A549 (cell line): ENCODE measurements at regions not wholly inside any gene's neighbourhood (a gene's known extent, or its start where the extent isn't known, plus 50 kb on each side); places are given as distances from the start of the nearest gene placed in this dataset.

ENCODE experiments used
- ATAC-seq, 2 experiments: fragments of 200-7000 bp in 1 of 2; fragments of >200 bp in 1 of 2; cut with Nextera tagmentation in 1 of 2; cut with Tn5 transposase in 1 of 2; 3 replicates each; pipeline versions ENCODE4 v1.8.0 to v1.9.1; 2018 to 2020; ENCODE audit warnings: mild to moderate bottlenecking in 1 of 2, moderate library complexity in 1 of 2
- CTCF ChIA-PET: fragments of 300-600 bp; sonication (Branson Sonifier 250); formaldehyde crosslinking; extraction: SDS; loops from one replicate; lab custom pipeline; 2021; ENCODE audit warnings: antibody characterized with exemption, inconsistent platforms; lab: Yijun Ruan, JAX
- POLR2A ChIA-PET: fragments of 350-600 bp; formaldehyde crosslinking; extraction: SDS; loops from one replicate; lab custom pipeline; 2021; ENCODE audit warnings: antibody characterized with exemption, inconsistent platforms; lab: Yijun Ruan, JAX
- DNase-seq, 2 experiments: peaks; one replicate each; pipeline versions ENCODE4 v3.0.0 to v3.0.0-alpha.2; 2011 to 2016; ENCODE audit warnings: low read depth in 1 of 2, low spot score in 1 of 2
- FAIRE-seq: peaks from 2 replicates; lab custom pipeline; 2011; peaks lifted over from hg19 to GRCh38; lab: Jason Lieb, UNC
- H3K27ac ChIP-seq, 2 experiments: fragments of >200 bp; sonication (Bioruptor Twin); formaldehyde crosslinking; 3 replicates each; pipeline ENCODE4 v1.5.1; 2016 to 2017
- H3K4me1 ChIP-seq: fragments of >200 bp; sonication (Bioruptor Twin); formaldehyde crosslinking; 3 replicates; pipeline ENCODE4 v1.6.1; 2016
- H3K4me2 ChIP-seq: fragments of >200 bp; sonication (Bioruptor Twin); formaldehyde crosslinking; 3 replicates; pipeline ENCODE4 v1.6.1; 2016
- H3K4me3 ChIP-seq: fragments of >200 bp; sonication (Bioruptor Twin); formaldehyde crosslinking; 3 replicates; pipeline ENCODE4 v1.5.1; 2016
- H3K9me3 ChIP-seq: fragments of >200 bp; sonication (Bioruptor Twin); formaldehyde crosslinking; 3 replicates; pipeline ENCODE4 v1.6.1; 2016
- CBX2 ChIP-seq: fragments of 200-600 bp; sonication (generic); IDR thresholded peaks from 2 replicates; pipeline ENCODE4 v1.6.1; 2016; ENCODE audit warnings: low read depth, mild to moderate bottlenecking, borderline replicate concordance
- EP300 ChIP-seq, 2 experiments: fragments of >200 bp; sonication (Bioruptor Twin); formaldehyde crosslinking; IDR thresholded peaks; 2 replicates in 1 of 2; 3 replicates in 1 of 2; pipeline ENCODE4 v1.6.1; 2016 to 2017
- FOSL2 ChIP-seq, 2 experiments: fragments of 450-650 bp in 1 of 2; fragments of >200 bp in 1 of 2; sonication (Bioruptor Twin) in 1 of 2; formaldehyde crosslinking; IDR thresholded peaks; 2 replicates each; pipeline versions ENCODE4 v1.5.0 to v1.6.1; 2016 to 2020; ENCODE audit warnings: mild to moderate bottlenecking in 1 of 2, moderate library complexity in 1 of 2
- HEYL ChIP-seq: fragments of 250-450 bp; sonication (Bioruptor Pico); IDR thresholded peaks from 2 replicates; pipeline ENCODE4 v1.8.0; 2021; ENCODE audit warnings: mild to moderate bottlenecking, moderate library complexity
- HOXA7 ChIP-seq: fragments of 250-450 bp; sonication (Bioruptor Pico); IDR thresholded peaks from 2 replicates; pipeline ENCODE4 v1.5.0; 2020; ENCODE audit warnings: mild to moderate bottlenecking, moderate library complexity
- HOXB13 ChIP-seq: fragments of 250-450 bp; sonication (Bioruptor Pico); IDR thresholded peaks from 2 replicates; pipeline ENCODE4 v1.5.0; 2020; ENCODE audit warnings: low read depth, mild to moderate bottlenecking, moderate library complexity
- JUN ChIP-seq, 2 experiments: fragments of >200 bp; sonication (Bioruptor Twin); formaldehyde crosslinking; IDR thresholded peaks; 2 replicates in 1 of 2; 3 replicates in 1 of 2; pipeline ENCODE4 v1.6.1; 2016 to 2017
- KDM1A ChIP-seq: fragments of 200-600 bp; sonication (generic); IDR thresholded peaks from 2 replicates; pipeline ENCODE4 v1.6.1; 2016; ENCODE audit warnings: low read depth, mild to moderate bottlenecking
- MYC ChIP-seq: IDR thresholded peaks from 2 replicates; pipeline ENCODE4 v1.6.1; 2012; ENCODE audit warnings: mild to moderate bottlenecking, inconsistent platforms, low read length, improper control_type of control experiment, borderline replicate concordance
- NFE2L2 ChIP-seq: fragments of 150-350 bp; conservative IDR thresholded peaks from 2 replicates; pipeline ENCODE4 v1.6.1; 2014; ENCODE audit warnings: low read length
- NPAS2 ChIP-seq: fragments of 250-450 bp; sonication (Bioruptor Pico); IDR thresholded peaks from 2 replicates; pipeline ENCODE4 v1.8.0; 2022; ENCODE audit warnings: mild to moderate bottlenecking, moderate library complexity, borderline replicate concordance
- NR3C1 ChIP-seq: fragments of >200 bp; sonication (Bioruptor Twin); formaldehyde crosslinking; IDR thresholded peaks from 3 replicates; pipeline ENCODE4 v1.6.1; 2017
- PHF8 ChIP-seq: fragments of 200-600 bp; sonication (generic); IDR thresholded peaks from 2 replicates; pipeline ENCODE4 v1.6.1; 2016; ENCODE audit warnings: low read depth, mild to moderate bottlenecking, antibody characterized with exemption, moderate library complexity, borderline replicate concordance
- RAD21 ChIP-seq, 2 experiments: fragments of >200 bp in 1 of 2; sonication (Bioruptor Twin) in 1 of 2; formaldehyde crosslinking in 1 of 2; IDR thresholded peaks in 1 of 2; conservative IDR thresholded peaks in 1 of 2; 2 replicates in 1 of 2; 3 replicates in 1 of 2; pipeline ENCODE4 v1.6.1; 2012 to 2018; ENCODE audit warnings: inconsistent platforms in 1 of 2
- RARB ChIP-seq: fragments of 250-450 bp; sonication (Bioruptor Pico); IDR thresholded peaks from 2 replicates; pipeline ENCODE4 v1.8.0; 2021; ENCODE audit warnings: mild to moderate bottlenecking, moderate library complexity
- SREBF2 ChIP-seq: fragments of 450-650 bp; IDR thresholded peaks from 2 replicates; pipeline ENCODE4 v1.6.1; 2014; ENCODE audit warnings: mild to moderate bottlenecking, moderate library complexity
- TFCP2L1 ChIP-seq: fragments of 250-450 bp; sonication (Bioruptor Pico); IDR thresholded peaks from 2 replicates; pipeline ENCODE4 v1.5.0; 2021; ENCODE audit warnings: mild to moderate bottlenecking
- ZSCAN20 ChIP-seq: fragments of 250-450 bp; sonication (Bioruptor Pico); IDR thresholded peaks from 2 replicates; pipeline ENCODE4 v1.8.0; 2022; ENCODE audit warnings: mild to moderate bottlenecking, moderate library complexity
- WGBS: methylation state at CpG from one replicate; pipeline ENCODE4 v1.1.6; 2017; ENCODE audit errors: missing lambda C conversion rate; 5-methylcytosine and 5-hydroxymethylcytosine counted together
- TF ChIP-seq, protein P1 (sequence below): fragments of >200 bp; sonication (Bioruptor Twin); formaldehyde crosslinking; IDR thresholded peaks from 2 replicates; pipeline ENCODE4 v1.6.1; 2016
- TF ChIP-seq, protein P2 (sequence below): fragments of >200 bp; sonication (Bioruptor Twin); formaldehyde crosslinking; IDR thresholded peaks from 3 replicates; pipeline ENCODE4 v1.6.1; 2016
- TF ChIP-seq, protein P3 (sequence below): fragments of >200 bp; sonication (Bioruptor Twin); formaldehyde crosslinking; IDR thresholded peaks from 3 replicates; pipeline ENCODE4 v1.5.1; 2016

DNA sequence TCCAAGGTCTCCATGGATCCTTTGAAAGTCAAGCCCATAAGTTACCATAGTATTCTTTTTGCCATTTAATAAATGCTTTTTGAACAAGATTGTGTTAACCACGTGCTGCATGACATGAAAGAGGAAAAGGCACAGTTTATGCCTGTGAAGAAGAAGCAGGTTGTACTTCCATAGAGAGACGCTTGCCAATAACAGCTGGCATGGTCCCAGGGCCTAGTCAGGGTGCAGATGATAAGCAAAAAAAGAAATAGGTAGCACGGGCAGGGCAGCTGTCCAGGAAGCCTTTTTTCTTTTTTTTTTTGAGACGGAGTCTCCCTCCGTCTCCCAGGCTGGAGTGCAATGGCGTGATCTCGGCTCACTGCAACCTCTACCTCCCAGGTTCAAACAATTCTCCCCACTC, 71.8 kb upstream of the CLINT1 start:
- WGBS: 77% methylated on average over 7 of the region's 7 CpGs
- DNase-seq: no peak
- CTCF ChIA-PET: interaction anchor here (1.2 to 8.7 kb wide), 3 partner anchors 13 to 748 kb away, joined by 3 to 51 read pairs (median 4); no protein-coding TSS in a partner anchor

DNA sequence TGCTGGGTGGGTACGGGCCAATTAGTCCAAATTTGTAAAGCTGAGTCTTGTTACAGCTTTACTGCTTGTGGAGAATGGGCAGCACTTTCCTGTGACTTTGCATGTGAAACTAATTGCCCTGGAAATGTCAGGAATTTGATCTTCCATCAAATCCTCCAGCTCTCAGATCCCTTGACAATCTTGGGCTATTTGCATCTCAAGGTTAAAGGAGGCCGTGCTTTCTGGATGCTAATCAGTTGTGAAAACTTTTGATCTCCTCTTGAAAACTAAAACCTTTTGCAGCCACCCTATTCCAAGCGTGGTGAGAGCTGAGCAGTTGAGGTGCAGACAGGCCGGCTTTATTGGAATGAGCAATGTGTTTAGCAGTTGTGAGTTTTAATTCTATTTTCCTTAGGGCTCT, 68.0 kb upstream of the CLINT1 start:
- POLR2A ChIA-PET: no interaction called here
- CTCF ChIA-PET: interaction anchor here (1.0 to 2.1 kb wide), 3 partner anchors 8 to 110 kb away, joined by 4 to 5 read pairs (median 4); no protein-coding TSS in a partner anchor
- no peak for FAIRE-seq
- no peak for ATAC-seq
- 76% methylated on average over 4 of the region's 4 CpGs for WGBS
- Histone ChIP-seq H3K9me3 (no peaks in the 10 kb centered on the region), H3K4me2 (no peak overlapping the region), H3K4me3 (no peak overlapping the region), H3K27ac (no peak overlapping the region), H3K4me1 (peaks cover 13% of the 10 kb centered on the region; the same call in 2 of the 3 replicates)
- TF ChIP-seq RAD21 (conservative IDR thresholded peaks at IDR 0.05 in 1 of 2, IDR thresholded peaks at IDR 0.05 in 1 of 2) (no peak), ZSCAN20 (no peak), NFE2L2 (no peak), TFCP2L1 (no peak), FOSL2 (IDR thresholded peaks at IDR 0.05) (no peak), FOSL2 (CRISPR knock-in tag; IDR thresholded peaks at IDR 0.05) (no peak), HOXB13 (CRISPR knock-in tag) (no peak)
- no peak for DNase-seq

More for the DNA sequence above, 71.8 kb upstream of the CLINT1 start:
- no peak for FAIRE-seq
- H3K4me2 ChIP-seq: no peak overlapping the region
- H3K4me3 ChIP-seq: no peak overlapping the region
- no peak overlapping the region for H3K27ac ChIP-seq
- ATAC-seq: no peak
- H3K9me3 ChIP-seq: no peaks in the 10 kb centered on the region
- peaks cover under 1% of the 10 kb centered on the region; the same call in 1 of the 3 replicates for H3K4me1 ChIP-seq
- TF ChIP-seq HEYL (CRISPR knock-in tag) (no peak), NPAS2 (CRISPR knock-in tag) (no peak), EP300 (IDR thresholded peaks at IDR 0.05) (no peak), RARB (CRISPR knock-in tag) (no peak), PHF8 (no peak), KDM1A (no peak), NR3C1 (no peak), TFCP2L1 (no peak), HOXB13 (CRISPR knock-in tag) (no peak), SREBF2 (no peak), NFE2L2 (no peak)
- TF ChIP-seq, protein P1, sequence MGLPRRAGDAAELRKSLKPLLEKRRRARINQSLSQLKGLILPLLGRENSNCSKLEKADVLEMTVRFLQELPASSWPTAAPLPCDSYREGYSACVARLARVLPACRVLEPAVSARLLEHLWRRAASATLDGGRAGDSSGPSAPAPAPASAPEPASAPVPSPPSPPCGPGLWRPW: no peak
- TF ChIP-seq, all 56 proteins: peak for 0
- POLR2A ChIA-PET: no interaction called here

DNA sequence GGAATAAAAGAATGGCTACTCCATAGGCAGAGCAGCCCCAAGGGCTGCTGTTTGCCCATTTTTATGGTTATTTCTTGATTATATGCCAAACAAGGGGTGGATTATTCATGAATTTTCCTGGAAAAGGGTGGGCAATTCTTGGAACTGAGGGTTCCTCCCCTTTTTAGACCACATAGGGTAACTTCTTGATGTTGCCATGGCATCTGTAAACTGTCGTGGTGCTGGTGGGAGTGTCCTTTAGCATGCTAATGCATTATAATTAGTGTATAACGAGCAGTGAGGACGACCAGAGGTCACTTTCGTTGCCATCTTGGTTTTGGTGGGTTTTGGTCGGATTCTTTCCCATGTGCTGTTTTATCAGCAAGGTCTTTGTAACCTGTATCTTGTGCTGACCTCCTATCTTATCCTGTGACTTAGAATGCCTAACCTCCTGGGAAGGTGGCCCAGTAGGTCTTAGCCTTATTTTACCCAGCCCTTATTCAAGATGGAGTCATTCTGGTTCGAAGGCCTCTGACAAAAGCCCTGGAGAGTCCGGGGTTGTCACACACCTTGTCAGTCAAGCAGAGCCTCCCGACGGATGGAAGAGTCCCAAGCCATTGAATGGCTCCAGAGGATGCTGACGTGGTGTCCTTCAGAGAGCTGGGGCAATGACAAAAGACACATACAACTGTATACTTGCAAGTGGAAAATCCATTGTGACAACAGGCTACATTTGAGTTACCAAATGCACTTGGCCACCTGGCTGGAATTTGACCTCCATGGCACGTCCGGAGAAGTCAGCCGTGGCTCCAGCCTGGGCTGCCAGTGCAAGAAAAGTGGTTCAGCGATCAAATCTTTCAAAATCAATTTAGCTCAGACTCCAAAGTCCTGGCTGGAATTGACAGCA, 67.1 kb upstream of the CLINT1 start:
- Histone ChIP-seq H3K9me3 (no peaks in the 10 kb centered on the region), H3K4me3 (no peak overlapping the region), H3K27ac (no peak overlapping the region), H3K4me2 (0 out of 3 replicates have a peak overlapping the region, but pooled peaks have one; percentile 1), H3K4me1 (peaks cover 13% of the 10 kb centered on the region; the same call in 2 of the 3 replicates)
- POLR2A ChIA-PET: no interaction called here
- 84% methylated on average over 14 of the region's 14 CpGs for WGBS
- DNase-seq: no peak
- no peak for FAIRE-seq
- CTCF ChIA-PET: interaction anchor here (1.1 to 2.1 kb wide), 2 partner anchors 23 to 109 kb away, joined by 4 to 5 read pairs; no protein-coding TSS in a partner anchor
- ATAC-seq: no peak
- TF ChIP-seq NFE2L2 (no peak), RAD21 (conservative IDR thresholded peaks at IDR 0.05 in 1 of 2, IDR thresholded peaks at IDR 0.05 in 1 of 2) (no peak), HOXA7 (CRISPR knock-in tag) (no peak), MYC (no peak), HEYL (CRISPR knock-in tag) (no peak), CBX2 (no peak), JUN (IDR thresholded peaks at IDR 0.05) (no peak)
- TF ChIP-seq, protein P2, sequence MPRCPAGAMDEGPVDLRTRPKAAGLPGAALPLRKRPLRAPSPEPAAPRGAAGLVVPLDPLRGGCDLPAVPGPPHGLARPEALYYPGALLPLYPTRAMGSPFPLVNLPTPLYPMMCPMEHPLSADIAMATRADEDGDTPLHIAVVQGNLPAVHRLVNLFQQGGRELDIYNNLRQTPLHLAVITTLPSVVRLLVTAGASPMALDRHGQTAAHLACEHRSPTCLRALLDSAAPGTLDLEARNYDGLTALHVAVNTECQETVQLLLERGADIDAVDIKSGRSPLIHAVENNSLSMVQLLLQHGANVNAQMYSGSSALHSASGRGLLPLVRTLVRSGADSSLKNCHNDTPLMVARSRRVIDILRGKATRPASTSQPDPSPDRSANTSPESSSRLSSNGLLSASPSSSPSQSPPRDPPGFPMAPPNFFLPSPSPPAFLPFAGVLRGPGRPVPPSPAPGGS: no peak
- TF ChIP-seq, protein P3, sequence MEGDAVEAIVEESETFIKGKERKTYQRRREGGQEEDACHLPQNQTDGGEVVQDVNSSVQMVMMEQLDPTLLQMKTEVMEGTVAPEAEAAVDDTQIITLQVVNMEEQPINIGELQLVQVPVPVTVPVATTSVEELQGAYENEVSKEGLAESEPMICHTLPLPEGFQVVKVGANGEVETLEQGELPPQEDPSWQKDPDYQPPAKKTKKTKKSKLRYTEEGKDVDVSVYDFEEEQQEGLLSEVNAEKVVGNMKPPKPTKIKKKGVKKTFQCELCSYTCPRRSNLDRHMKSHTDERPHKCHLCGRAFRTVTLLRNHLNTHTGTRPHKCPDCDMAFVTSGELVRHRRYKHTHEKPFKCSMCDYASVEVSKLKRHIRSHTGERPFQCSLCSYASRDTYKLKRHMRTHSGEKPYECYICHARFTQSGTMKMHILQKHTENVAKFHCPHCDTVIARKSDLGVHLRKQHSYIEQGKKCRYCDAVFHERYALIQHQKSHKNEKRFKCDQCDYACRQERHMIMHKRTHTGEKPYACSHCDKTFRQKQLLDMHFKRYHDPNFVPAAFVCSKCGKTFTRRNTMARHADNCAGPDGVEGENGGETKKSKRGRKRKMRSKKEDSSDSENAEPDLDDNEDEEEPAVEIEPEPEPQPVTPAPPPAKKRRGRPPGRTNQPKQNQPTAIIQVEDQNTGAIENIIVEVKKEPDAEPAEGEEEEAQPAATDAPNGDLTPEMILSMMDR: no peak
